ENCODE measurements at regions not wholly inside any gene's neighbourhood (a gene's known extent, or its start where the extent isn't known, plus 50 kb on each side); places are given as distances from the start of the nearest gene placed in this dataset.

DNA sequence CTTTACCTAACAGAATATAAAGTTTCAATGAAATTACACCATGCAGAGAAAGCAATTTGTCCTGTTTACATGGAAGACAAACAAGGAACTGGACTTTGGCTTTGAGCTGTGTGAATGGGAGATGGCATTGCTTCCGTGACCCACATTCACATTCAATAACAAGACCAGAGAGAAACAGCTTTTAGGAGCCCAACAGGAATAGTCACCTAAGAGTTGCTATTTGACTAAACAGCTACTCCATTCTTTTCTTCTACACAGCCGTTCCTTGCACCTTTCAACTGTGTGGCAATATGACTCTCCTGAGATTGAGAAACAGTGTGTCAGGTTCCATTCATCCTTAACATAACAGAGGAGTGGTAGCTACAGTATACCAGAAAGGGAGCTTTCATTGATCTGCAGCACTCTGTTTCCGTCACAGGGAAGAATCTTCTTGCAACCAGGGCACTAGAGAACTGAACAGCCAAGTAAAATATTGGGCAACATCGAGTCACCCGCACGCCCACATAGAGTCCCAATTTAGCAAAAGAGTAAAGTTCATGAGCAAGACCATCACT is 355.1 kb downstream of the HAO1 start:
- H3K9me3 Mint-ChIP-seq (ENCODE audit: unreplicated experiment), result no peaks in the 10 kb centered on the region
- no peaks in the 10 kb centered on the region for H3K36me3 Mint-ChIP-seq (ENCODE audit: unreplicated experiment)
- H3K27ac Mint-ChIP-seq (ENCODE audit: unreplicated experiment), result no peak overlapping the region
- TF ChIP-seq, protein P1, sequence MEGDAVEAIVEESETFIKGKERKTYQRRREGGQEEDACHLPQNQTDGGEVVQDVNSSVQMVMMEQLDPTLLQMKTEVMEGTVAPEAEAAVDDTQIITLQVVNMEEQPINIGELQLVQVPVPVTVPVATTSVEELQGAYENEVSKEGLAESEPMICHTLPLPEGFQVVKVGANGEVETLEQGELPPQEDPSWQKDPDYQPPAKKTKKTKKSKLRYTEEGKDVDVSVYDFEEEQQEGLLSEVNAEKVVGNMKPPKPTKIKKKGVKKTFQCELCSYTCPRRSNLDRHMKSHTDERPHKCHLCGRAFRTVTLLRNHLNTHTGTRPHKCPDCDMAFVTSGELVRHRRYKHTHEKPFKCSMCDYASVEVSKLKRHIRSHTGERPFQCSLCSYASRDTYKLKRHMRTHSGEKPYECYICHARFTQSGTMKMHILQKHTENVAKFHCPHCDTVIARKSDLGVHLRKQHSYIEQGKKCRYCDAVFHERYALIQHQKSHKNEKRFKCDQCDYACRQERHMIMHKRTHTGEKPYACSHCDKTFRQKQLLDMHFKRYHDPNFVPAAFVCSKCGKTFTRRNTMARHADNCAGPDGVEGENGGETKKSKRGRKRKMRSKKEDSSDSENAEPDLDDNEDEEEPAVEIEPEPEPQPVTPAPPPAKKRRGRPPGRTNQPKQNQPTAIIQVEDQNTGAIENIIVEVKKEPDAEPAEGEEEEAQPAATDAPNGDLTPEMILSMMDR (IDR thresholded peaks at IDR 0.05; ENCODE audit: partially characterized antibody, unreplicated experiment), result no peak
- no peaks in the 10 kb centered on the region for H3K27me3 Mint-ChIP-seq (ENCODE audit: unreplicated experiment)
- no peak overlapping the region for H3K4me3 Mint-ChIP-seq (ENCODE audit: unreplicated experiment)
- no peak for DNase-seq
- H3K4me1 Mint-ChIP-seq (ENCODE audit: low read depth, unreplicated experiment), result no peaks in the 10 kb centered on the region

DNA sequence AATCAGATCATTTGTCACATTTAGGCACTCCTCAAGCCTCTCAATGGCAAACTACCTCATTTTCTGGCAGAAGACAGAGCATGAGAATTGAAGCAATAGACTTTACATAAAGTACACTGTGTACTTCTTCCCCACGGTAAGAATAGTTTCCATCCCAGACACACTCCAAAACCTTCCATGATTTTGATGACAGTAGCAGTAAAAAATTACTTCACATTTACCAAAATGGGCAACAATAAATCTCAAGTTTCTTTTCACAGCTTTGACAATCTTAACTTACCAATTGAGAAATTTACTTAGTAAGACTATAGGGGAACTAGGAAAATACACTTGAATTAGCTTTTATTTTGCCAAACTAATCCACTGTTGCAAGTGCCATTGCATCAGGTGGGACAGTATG is 353.8 kb downstream of the HAO1 start:
- H3K27ac Mint-ChIP-seq (ENCODE audit: unreplicated experiment), result no peak overlapping the region
- no peaks in the 10 kb centered on the region for H3K9me3 Mint-ChIP-seq (ENCODE audit: unreplicated experiment)
- H3K36me3 Mint-ChIP-seq (ENCODE audit: unreplicated experiment), result no peaks in the 10 kb centered on the region

DNA sequence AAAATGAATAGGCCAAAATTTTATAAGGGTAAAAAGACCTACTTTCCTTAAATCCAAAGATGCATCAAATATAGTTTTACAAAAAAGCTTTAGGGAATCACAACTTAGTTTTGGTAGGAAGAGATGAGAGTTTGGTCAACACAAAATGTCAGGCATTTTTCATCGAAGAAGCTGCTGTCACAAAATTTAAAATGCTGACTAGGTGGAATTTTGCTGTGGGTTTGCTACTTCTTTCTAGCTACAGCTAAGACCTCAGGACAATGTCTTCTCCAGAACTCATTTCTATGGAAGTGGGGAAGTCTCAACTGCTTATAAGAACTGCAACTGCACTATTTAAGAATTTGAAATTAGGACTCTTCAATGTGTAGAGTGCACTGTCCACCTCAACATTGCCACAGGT is 351.1 kb downstream of the HAO1 start:
- no peak for DNase-seq
- H3K4me1 Mint-ChIP-seq (ENCODE audit: low read depth, unreplicated experiment), result no peaks in the 10 kb centered on the region
- peaks cover 3% of the 10 kb centered on the region for H3K9me3 Mint-ChIP-seq (ENCODE audit: unreplicated experiment)
- no peak overlapping the region for H3K4me3 Mint-ChIP-seq (ENCODE audit: unreplicated experiment)
- H3K27ac Mint-ChIP-seq (ENCODE audit: unreplicated experiment), result no peak overlapping the region
- no peaks in the 10 kb centered on the region for H3K36me3 Mint-ChIP-seq (ENCODE audit: unreplicated experiment)
- no peaks in the 10 kb centered on the region for H3K27me3 Mint-ChIP-seq (ENCODE audit: unreplicated experiment)
- TF ChIP-seq, protein P1 (IDR thresholded peaks at IDR 0.05; ENCODE audit: partially characterized antibody, unreplicated experiment), result no peak

More for the DNA sequence above, 353.8 kb downstream of the HAO1 start:
- Mint-ChIP-seq H3K4me3 (ENCODE audit: unreplicated experiment) (no peak overlapping the region), H3K4me1 (ENCODE audit: low read depth, unreplicated experiment) (no peaks in the 10 kb centered on the region), H3K27me3 (ENCODE audit: unreplicated experiment) (no peaks in the 10 kb centered on the region)
- TF ChIP-seq, protein P1 (IDR thresholded peaks at IDR 0.05; ENCODE audit: partially characterized antibody, unreplicated experiment), result no peak
- no peak for DNase-seq

DNA sequence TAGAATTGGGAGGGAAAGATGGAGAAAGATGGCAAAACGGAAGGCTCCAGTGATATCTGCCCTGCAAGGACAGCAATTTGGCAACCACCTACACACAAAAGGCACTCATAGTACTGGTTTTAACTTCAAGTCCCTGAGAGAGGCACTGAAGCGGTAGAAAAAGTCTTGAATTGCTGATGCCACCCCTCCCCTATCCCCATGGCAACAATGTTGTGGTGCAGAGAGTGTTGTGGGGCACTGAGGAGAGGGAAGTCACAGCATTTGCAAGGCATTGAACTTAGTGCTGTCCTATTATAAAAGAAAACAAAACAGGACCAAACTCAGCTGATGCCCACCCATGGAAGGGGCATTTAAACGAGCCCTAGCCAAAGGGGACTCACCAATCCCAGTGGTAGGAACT is 343.7 kb downstream of the HAO1 start:
- no peaks in the 10 kb centered on the region for H3K36me3 Mint-ChIP-seq (ENCODE audit: unreplicated experiment)
- no peaks in the 10 kb centered on the region for H3K4me1 Mint-ChIP-seq (ENCODE audit: low read depth, unreplicated experiment)
- TF ChIP-seq, protein P1 (IDR thresholded peaks at IDR 0.05; ENCODE audit: partially characterized antibody, unreplicated experiment), result no peak
- no peak overlapping the region for H3K4me3 Mint-ChIP-seq (ENCODE audit: unreplicated experiment)
- peaks cover 4% of the 10 kb centered on the region for H3K9me3 Mint-ChIP-seq (ENCODE audit: unreplicated experiment)
- DNase-seq, result no peak
- H3K27ac Mint-ChIP-seq (ENCODE audit: unreplicated experiment), result no peak overlapping the region
- no peaks in the 10 kb centered on the region for H3K27me3 Mint-ChIP-seq (ENCODE audit: unreplicated experiment)

GRCh38 chr20:7601431-7601830 is 338.8 kb downstream of the HAO1 start:
- no peaks in the 10 kb centered on the region for H3K36me3 Mint-ChIP-seq (ENCODE audit: unreplicated experiment)
- TF ChIP-seq, protein P1 (IDR thresholded peaks at IDR 0.05; ENCODE audit: partially characterized antibody, unreplicated experiment), result no peak
- H3K4me1 Mint-ChIP-seq (ENCODE audit: low read depth, unreplicated experiment), result no peaks in the 10 kb centered on the region
- no peaks in the 10 kb centered on the region for H3K9me3 Mint-ChIP-seq (ENCODE audit: unreplicated experiment)
- no peak for DNase-seq
- H3K4me3 Mint-ChIP-seq (ENCODE audit: unreplicated experiment), result no peak overlapping the region
- H3K27ac Mint-ChIP-seq (ENCODE audit: unreplicated experiment), result no peak overlapping the region
- H3K27me3 Mint-ChIP-seq (ENCODE audit: unreplicated experiment), result peaks cover 5% of the 10 kb centered on the region
